ENCODE measurements at regions not wholly inside any gene's neighbourhood (a gene's known extent, or its start where the extent isn't known, plus 50 kb on each side); places are given as distances from the start of the nearest gene placed in this dataset.
"Not testable (repeated sequence)": the region's sequence is repeated elsewhere in the genome, so short reads cannot be mapped to it uniquely, and the experiment has no call there.

DNA sequence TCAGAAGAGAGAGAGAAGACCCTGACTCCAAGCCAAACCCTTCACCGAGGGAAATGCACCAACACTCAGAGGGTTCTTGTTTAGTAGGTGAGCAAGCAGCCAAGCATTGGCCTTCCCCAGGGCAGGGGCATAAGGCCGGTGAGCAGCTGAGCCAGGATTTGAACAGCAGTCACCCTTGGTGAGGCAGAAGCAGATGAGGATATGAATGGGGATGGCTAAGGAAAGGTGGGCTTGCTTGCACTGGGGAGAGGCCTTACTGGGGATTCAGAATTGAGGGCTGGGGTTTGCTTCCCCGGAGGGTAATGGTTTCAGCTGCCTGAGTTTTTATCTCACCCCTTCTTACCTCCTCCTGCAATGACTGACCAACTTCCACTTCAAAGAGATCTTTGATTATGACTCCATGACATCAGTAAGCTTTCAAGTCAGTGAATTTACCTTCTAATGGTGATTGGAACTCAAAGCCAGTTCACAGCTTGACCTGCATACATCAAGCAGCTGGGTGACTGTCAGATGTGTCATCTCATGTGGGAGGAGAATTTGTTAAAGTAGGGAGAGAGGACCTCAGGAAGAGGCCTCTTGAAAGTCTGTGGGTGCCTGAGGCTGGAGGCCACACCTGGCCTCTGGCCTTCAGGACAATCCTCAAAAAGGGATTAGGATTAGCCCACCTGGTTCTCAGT lies 114.5 kb upstream of the PLGLB2 start:
- H3K27me3 Mint-ChIP-seq (ENCODE audit: insufficient read depth) = not testable (repeated sequence)
- peak overlapping the region; percentile 92 for H3K27ac Mint-ChIP-seq
- H3K4me1 Mint-ChIP-seq (ENCODE audit: low read depth) = peaks cover 13% of the 10 kb centered on the region

GRCh38 chr2:87634106-87634505 lies 113.8 kb upstream of the PLGLB2 start:
- H3K4me3 Mint-ChIP-seq; DNase-seq (ENCODE audit: low spot score); H3K36me3 Mint-ChIP-seq (ENCODE audit: low read depth); H3K27me3 Mint-ChIP-seq (ENCODE audit: insufficient read depth); H3K9me3 Mint-ChIP-seq; intact Hi-C loops (cut with micrococcal nuclease): not testable (repeated sequence)
- H3K27ac Mint-ChIP-seq = peak overlapping the region; percentile 90
- H3K4me1 Mint-ChIP-seq (ENCODE audit: low read depth) = peaks cover 13% of the 10 kb centered on the region

More for the DNA sequence above, 114.5 kb upstream of the PLGLB2 start:
- H3K9me3 Mint-ChIP-seq; H3K4me3 Mint-ChIP-seq; DNase-seq (ENCODE audit: low spot score); H3K36me3 Mint-ChIP-seq (ENCODE audit: low read depth); intact Hi-C loops (cut with micrococcal nuclease): not testable (repeated sequence)

DNA sequence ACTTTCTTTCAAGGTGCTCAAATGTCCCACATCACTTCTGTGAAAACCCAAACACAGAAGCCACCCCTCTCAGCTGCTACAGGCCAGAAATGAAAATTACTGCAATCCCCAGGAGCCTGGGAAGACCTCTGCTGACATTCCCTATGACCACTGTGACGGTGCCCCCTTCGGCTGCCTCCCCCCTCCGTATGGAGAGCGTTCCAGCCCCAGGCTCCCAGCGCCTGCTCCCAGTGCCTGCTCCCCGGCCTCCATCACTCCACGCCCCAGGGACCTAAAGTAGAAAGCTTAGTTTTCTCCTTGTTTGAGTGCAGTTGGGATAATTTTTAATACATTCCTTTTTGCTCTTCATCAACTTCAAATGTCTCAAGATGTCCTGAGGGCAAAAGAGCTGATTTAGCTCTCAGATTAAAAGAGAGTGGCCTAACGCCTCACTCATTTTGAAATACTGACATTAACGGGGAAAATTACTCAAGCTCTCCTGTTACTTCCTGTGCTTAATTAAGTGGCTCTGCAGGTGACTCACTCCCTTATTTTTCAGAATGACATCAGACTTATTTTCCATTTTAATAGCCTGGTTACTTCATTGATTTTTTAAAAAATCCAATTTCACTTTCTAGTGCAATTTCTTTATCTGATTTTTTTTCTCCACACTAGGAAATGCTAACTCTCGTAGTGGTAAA lies 112.8 kb upstream of the PLGLB2 start:
- peak overlapping the region; percentile 90 for H3K27ac Mint-ChIP-seq
- intact Hi-C loops (cut with micrococcal nuclease); H3K4me3 Mint-ChIP-seq; H3K36me3 Mint-ChIP-seq (ENCODE audit: low read depth); H3K27me3 Mint-ChIP-seq (ENCODE audit: insufficient read depth); DNase-seq (ENCODE audit: low spot score); H3K9me3 Mint-ChIP-seq: not testable (repeated sequence)
- peaks cover 13% of the 10 kb centered on the region for H3K4me1 Mint-ChIP-seq (ENCODE audit: low read depth)

GRCh38 chr2:87636246-87636645 lies 111.6 kb upstream of the PLGLB2 start:
- H3K27ac Mint-ChIP-seq; DNase-seq (ENCODE audit: low spot score); intact Hi-C loops (cut with micrococcal nuclease); H3K27me3 Mint-ChIP-seq (ENCODE audit: insufficient read depth); H3K36me3 Mint-ChIP-seq (ENCODE audit: low read depth); H3K9me3 Mint-ChIP-seq; H3K4me3 Mint-ChIP-seq: not testable (repeated sequence)
- H3K4me1 Mint-ChIP-seq (ENCODE audit: low read depth) = peaks cover 13% of the 10 kb centered on the region

GRCh38 chr2:87636735-87637134 lies 111.2 kb upstream of the PLGLB2 start:
- DNase-seq (ENCODE audit: low spot score); intact Hi-C loops (cut with micrococcal nuclease); H3K27me3 Mint-ChIP-seq (ENCODE audit: insufficient read depth); H3K9me3 Mint-ChIP-seq; H3K4me1 Mint-ChIP-seq (ENCODE audit: low read depth); H3K4me3 Mint-ChIP-seq; H3K27ac Mint-ChIP-seq; H3K36me3 Mint-ChIP-seq (ENCODE audit: low read depth): not testable (repeated sequence)

- H3K4me3 Mint-ChIP-seq; H3K36me3 Mint-ChIP-seq (ENCODE audit: low read depth); H3K27me3 Mint-ChIP-seq (ENCODE audit: insufficient read depth); intact Hi-C loops (cut with micrococcal nuclease); DNase-seq (ENCODE audit: low spot score); H3K27ac Mint-ChIP-seq; H3K4me1 Mint-ChIP-seq (ENCODE audit: low read depth); H3K9me3 Mint-ChIP-seq: not testable (repeated sequence)
Measured at GRCh38 chr2:87637249-87637990, 110.5 kb upstream of the PLGLB2 start.

DNA sequence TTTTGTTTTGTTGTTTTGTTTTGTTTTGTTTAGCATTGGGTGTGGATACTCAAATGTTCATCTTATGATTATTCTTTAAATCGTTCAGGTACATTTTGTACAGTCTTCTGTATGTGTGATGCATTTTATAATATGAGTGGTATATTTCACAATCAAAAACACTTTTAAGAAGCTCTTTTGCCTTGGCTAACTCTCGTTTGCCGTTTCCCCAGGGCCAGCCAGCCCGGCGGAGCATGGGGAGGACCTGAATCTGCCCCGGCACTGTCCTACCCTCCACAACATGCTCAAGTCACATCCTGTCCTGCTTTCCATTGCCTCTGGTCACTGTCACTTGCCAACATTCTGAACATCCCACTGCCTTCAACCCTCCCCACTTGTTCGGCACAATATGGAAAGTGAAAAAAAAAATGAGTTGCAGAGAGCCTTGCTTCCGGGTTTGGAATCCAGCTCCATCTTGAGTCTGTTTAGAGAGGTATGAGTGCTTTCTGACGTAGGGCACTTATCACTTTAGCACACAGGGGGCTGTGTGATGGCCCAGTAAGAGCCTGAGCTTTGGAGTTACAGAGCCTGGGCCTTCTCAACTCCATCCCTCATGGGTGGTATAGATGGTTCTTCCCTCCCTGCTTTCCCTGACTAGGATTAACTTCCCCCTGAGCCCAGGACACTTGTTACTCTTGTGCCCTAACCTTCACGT lies 109.6 kb upstream of the PLGLB2 start:
- H3K27me3 Mint-ChIP-seq (ENCODE audit: insufficient read depth); H3K4me1 Mint-ChIP-seq (ENCODE audit: low read depth); H3K9me3 Mint-ChIP-seq; DNase-seq (ENCODE audit: low spot score); intact Hi-C loops (cut with micrococcal nuclease); H3K4me3 Mint-ChIP-seq; H3K36me3 Mint-ChIP-seq (ENCODE audit: low read depth): not testable (repeated sequence)
- peak overlapping the region; percentile 3 for H3K27ac Mint-ChIP-seq

DNA sequence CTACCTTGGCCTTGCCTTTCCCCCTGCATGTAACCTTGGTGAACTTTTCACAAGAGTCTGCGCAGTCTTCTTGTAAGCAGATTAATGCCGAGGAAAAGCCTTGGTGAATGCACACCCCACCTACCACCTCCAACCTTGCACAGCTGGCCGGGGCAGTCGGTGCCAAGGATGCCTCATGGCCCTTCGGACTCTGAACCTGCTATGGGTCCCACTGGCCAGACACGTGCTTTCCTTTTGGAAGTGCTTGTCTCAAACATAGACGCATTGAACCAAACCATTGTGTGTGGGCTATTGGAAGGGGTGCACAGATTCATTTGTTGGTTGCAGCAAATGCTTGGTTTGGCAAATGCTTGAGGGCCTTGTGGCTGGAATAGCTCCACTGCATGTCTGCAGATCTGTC lies 109.0 kb upstream of the PLGLB2 start:
- H3K4me1 Mint-ChIP-seq (ENCODE audit: low read depth); intact Hi-C loops (cut with micrococcal nuclease); H3K36me3 Mint-ChIP-seq (ENCODE audit: low read depth); H3K27me3 Mint-ChIP-seq (ENCODE audit: insufficient read depth); H3K9me3 Mint-ChIP-seq; H3K27ac Mint-ChIP-seq; DNase-seq (ENCODE audit: low spot score); H3K4me3 Mint-ChIP-seq: not testable (repeated sequence)

GRCh38 chr2:87639801-87640440 lies 108.0 kb upstream of the PLGLB2 start:
- H3K4me3 Mint-ChIP-seq; H3K27me3 Mint-ChIP-seq (ENCODE audit: insufficient read depth); intact Hi-C loops (cut with micrococcal nuclease); H3K36me3 Mint-ChIP-seq (ENCODE audit: low read depth); H3K27ac Mint-ChIP-seq; DNase-seq (ENCODE audit: low spot score); H3K9me3 Mint-ChIP-seq; H3K4me1 Mint-ChIP-seq (ENCODE audit: low read depth): not testable (repeated sequence)

DNA sequence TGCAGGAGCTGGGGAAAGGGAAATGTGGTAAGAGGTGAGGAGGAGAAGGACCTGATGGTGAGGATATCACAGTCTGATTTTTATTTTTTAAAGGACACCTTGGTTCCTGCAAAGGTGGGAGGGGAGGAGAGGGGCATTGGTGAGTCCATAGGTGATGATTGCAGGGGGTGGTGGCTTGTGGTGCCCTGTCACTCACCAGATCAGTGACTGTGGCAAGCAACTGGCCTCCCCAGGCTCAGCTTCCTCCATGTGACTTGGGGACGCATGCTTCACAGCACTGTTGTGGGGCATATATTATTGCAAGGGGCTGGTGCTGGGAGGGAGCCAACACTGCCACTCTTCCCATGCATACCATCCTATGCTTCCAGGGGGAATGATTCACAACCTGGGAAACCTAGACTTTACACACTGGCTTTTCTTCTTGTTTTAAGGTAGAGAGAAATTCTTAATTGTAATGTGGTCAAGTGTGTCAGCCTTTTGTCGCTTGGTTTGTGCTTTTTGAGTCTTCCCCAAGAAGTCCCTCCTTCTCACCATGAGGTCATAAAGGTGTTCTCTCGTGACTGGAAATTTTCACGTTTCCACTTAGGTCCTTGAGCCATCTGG lies 106.8 kb upstream of the PLGLB2 start:
- DNase-seq (ENCODE audit: low spot score); intact Hi-C loops (cut with micrococcal nuclease); H3K9me3 Mint-ChIP-seq; H3K36me3 Mint-ChIP-seq (ENCODE audit: low read depth); H3K4me1 Mint-ChIP-seq (ENCODE audit: low read depth); H3K27ac Mint-ChIP-seq; H3K4me3 Mint-ChIP-seq; H3K27me3 Mint-ChIP-seq (ENCODE audit: insufficient read depth): not testable (repeated sequence)

DNA sequence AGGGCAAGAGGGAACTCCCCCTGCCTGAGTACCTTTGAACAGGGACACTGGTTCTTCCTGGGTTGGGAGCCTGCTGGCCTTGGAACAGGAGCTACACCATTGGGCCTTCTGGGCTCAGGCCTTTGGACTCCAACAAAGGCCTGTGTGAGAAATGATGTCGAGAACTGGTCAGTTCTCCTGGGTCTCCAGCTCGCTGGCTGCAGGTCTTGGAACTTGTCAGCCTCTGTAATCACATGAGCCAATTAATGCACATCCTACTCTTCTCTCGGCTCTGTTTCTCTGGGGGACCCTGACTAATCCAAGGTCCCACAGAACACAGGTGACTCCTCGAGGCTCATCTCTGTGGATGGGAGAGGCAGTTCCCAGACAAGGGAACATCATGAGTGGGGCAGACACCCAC lies 104.7 kb upstream of the PLGLB2 start:
- H3K9me3 Mint-ChIP-seq; DNase-seq (ENCODE audit: low spot score); H3K27me3 Mint-ChIP-seq (ENCODE audit: insufficient read depth); H3K36me3 Mint-ChIP-seq (ENCODE audit: low read depth); intact Hi-C loops (cut with micrococcal nuclease); H3K4me1 Mint-ChIP-seq (ENCODE audit: low read depth); H3K4me3 Mint-ChIP-seq; H3K27ac Mint-ChIP-seq: not testable (repeated sequence)

DNA sequence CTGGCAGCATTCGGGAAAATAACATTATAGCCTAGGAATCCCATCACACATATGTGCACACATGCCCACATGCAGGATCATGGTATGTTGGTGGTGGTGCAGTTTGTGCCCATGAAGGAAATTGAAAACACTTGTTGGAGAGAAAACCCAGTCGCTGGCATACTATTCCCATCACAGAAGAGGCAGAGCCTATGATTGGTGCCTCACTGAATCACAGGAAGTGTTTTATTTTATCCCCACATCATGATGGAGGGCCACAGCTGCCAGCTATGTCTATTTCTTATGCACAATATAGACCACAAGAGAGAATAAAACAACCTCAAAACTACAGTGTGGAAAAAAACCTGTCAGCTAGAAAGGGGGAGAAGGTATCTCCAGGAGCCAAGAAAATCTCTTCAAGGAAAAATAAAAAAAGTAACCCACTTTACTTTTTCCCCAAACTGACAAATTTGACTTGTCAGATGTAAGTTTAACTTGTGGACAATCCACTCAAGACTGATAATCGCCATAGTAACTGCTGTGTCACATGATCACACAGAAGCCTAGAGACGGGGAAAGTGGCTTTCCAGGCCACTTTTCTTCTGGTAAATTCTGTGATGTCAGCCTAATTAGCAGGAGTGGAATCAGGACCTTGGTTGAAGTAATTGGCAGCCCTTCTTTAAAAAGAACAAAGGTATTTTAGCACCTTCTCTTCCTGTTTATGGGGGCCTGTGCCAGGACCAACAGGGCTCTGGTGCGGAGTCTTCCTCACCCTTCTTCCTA lies 100.0 kb upstream of the PLGLB2 start:
- H3K9me3 Mint-ChIP-seq; H3K27me3 Mint-ChIP-seq (ENCODE audit: insufficient read depth); DNase-seq (ENCODE audit: low spot score); H3K4me3 Mint-ChIP-seq; H3K36me3 Mint-ChIP-seq (ENCODE audit: low read depth); H3K27ac Mint-ChIP-seq; H3K4me1 Mint-ChIP-seq (ENCODE audit: low read depth); intact Hi-C loops (cut with micrococcal nuclease): not testable (repeated sequence)

Data from activated T-helper 1 cell treated with anti-CD3 and anti-CD28 coated beads, Interleukin-12 subunit alpha, Interleukin-12 subunit beta, Interleukin-2, Interleukin-4 antibody, amounts not matched to agents 30 ng/mL and 10 ng/mL and 1 ng/mL, durations not matched to agents 14 hours and 24 hours and 36 hours (primary cell).